ENCODE measurements at regions not wholly inside any gene's neighbourhood (a gene's known extent, or its start where the extent isn't known, plus 50 kb on each side); places are given as distances from the start of the nearest gene placed in this dataset.

DNA sequence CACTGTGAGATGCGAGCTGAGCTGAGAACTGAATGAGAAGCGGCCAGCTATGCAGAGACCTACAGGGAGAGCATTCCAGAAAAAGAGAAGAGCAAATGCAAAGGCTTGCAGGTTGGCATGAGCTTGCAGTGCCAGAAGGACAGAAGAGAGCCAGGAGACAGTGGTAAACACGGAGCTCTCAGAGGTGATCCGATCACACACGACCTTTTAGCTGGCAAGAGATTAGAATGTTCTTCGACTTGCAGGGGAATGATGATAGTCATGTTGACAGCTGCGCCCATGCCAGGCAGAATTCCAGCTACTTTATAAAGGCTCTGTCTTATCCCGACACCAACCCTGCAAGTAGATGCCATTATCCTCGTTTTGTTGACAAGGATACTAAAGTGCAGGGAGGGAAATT is 256.8 kb downstream of the VRK1 start:
- Mint-ChIP-seq H3K4me3 (ENCODE audit: unreplicated experiment) (no peak overlapping the region), H3K9me3 (ENCODE audit: unreplicated experiment) (peaks cover 4% of the 10 kb centered on the region), H3K27ac (ENCODE audit: unreplicated experiment) (no peak overlapping the region), H3K36me3 (ENCODE audit: low read depth, unreplicated experiment) (no peaks in the 10 kb centered on the region), H3K27me3 (ENCODE audit: low read depth, unreplicated experiment) (peaks cover 17% of the 10 kb centered on the region), H3K4me1 (ENCODE audit: low read depth, unreplicated experiment) (no peaks in the 10 kb centered on the region)
- Histone ChIP-seq H3K4me1 (ENCODE audit: insufficient read depth, low read length) (no peaks in the 10 kb centered on the region), H4K20me1 (ENCODE audit: insufficient read depth, low read length) (no peaks in the 10 kb centered on the region), H3K27me3 (ENCODE audit: insufficient read depth, low read length) (no peaks in the 10 kb centered on the region), H3K27ac (ENCODE audit: low read depth, low read length) (no peak overlapping the region), H3K79me2 (ENCODE audit: insufficient read depth, low read length) (no peaks in the 10 kb centered on the region), H3K4me2 (ENCODE audit: low read length) (no peak overlapping the region), H2AFZ (ENCODE audit: low read depth, low read length) (no peak overlapping the region), H3K9me3 (ENCODE audit: insufficient read depth, low read depth, low read length) (no peaks in the 10 kb centered on the region), H3K4me3 (ENCODE audit: insufficient read depth, low read depth, low read length) (no peak overlapping the region), H3K36me3 (ENCODE audit: insufficient read depth, low read length) (no peaks in the 10 kb centered on the region), H3K9ac (ENCODE audit: low read length) (no peak overlapping the region)
- FAIRE-seq (no peak), DNase-seq (ENCODE audit: low read depth) (no peak)
- no peak for TF ChIP-seq EZH2 (IDR thresholded peaks at IDR 0.05; ENCODE audit: insufficient read depth, low read length)
- TF ChIP-seq, protein P1, sequence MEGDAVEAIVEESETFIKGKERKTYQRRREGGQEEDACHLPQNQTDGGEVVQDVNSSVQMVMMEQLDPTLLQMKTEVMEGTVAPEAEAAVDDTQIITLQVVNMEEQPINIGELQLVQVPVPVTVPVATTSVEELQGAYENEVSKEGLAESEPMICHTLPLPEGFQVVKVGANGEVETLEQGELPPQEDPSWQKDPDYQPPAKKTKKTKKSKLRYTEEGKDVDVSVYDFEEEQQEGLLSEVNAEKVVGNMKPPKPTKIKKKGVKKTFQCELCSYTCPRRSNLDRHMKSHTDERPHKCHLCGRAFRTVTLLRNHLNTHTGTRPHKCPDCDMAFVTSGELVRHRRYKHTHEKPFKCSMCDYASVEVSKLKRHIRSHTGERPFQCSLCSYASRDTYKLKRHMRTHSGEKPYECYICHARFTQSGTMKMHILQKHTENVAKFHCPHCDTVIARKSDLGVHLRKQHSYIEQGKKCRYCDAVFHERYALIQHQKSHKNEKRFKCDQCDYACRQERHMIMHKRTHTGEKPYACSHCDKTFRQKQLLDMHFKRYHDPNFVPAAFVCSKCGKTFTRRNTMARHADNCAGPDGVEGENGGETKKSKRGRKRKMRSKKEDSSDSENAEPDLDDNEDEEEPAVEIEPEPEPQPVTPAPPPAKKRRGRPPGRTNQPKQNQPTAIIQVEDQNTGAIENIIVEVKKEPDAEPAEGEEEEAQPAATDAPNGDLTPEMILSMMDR (IDR thresholded peaks at IDR 0.05; ENCODE audit: insufficient read depth, low read depth, low read length) = no peak

DNA sequence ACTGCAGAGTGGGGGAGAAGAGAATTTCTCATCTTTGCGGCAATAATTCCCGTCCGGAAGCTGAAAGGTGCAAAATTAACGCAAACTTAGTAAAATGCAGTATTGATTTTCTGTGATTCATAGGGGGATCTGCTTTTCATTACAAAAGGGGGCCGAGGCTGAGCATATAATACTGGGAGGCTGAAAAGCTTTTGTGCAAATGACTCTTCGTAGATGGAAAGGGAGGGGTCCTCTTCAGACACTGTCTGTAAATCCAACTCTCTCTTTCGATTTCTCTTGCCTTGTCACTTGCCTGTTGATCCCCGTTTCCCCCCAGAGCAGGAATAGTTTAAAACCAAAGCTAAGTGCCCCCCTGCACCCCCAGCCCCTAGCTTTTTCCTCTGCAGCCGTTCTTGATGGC is 258.2 kb downstream of the VRK1 start:
- no peak for FAIRE-seq

DNA sequence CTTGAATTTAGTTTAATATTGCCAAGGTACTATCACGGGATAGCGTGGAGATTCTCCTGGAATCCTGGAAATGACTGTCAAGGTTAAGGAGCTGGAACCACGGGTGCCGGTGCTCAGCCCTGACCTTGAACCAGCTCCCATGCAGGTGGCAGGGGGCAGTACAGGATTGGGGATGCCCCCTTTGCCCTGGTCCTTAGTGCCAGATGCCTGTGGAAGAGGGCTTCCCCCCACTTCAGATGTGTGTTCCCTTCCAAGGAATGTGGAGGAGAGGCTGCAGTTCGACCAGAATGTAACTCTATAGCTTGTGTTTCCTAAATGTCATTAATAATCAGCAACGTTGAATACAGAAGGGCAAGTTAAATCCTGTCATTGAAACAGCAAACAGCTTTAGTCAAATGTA is 258.9 kb downstream of the VRK1 start:
- Mint-ChIP-seq H3K9me3 (ENCODE audit: unreplicated experiment) (peaks cover 4% of the 10 kb centered on the region), H3K4me3 (ENCODE audit: unreplicated experiment) (no peak overlapping the region), H3K36me3 (ENCODE audit: low read depth, unreplicated experiment) (no peaks in the 10 kb centered on the region), H3K4me1 (ENCODE audit: low read depth, unreplicated experiment) (no peaks in the 10 kb centered on the region), H3K27me3 (ENCODE audit: low read depth, unreplicated experiment) (peaks cover 17% of the 10 kb centered on the region), H3K27ac (ENCODE audit: unreplicated experiment) (no peak overlapping the region)
- Histone ChIP-seq H3K9ac (ENCODE audit: low read length) (no peak overlapping the region), H3K79me2 (ENCODE audit: insufficient read depth, low read length) (no peaks in the 10 kb centered on the region), H3K4me2 (ENCODE audit: low read length) (no peak overlapping the region), H3K9me3 (ENCODE audit: insufficient read depth, low read depth, low read length) (no peaks in the 10 kb centered on the region), H3K36me3 (ENCODE audit: insufficient read depth, low read length) (no peaks in the 10 kb centered on the region), H3K4me1 (ENCODE audit: insufficient read depth, low read length) (no peaks in the 10 kb centered on the region), H3K27ac (ENCODE audit: low read depth, low read length) (no peak overlapping the region), H2AFZ (ENCODE audit: low read depth, low read length) (no peak overlapping the region), H4K20me1 (ENCODE audit: insufficient read depth, low read length) (no peaks in the 10 kb centered on the region), H3K4me3 (ENCODE audit: insufficient read depth, low read depth, low read length) (no peak overlapping the region), H3K27me3 (ENCODE audit: insufficient read depth, low read length) (no peaks in the 10 kb centered on the region)
- TF ChIP-seq, protein P1 (IDR thresholded peaks at IDR 0.05; ENCODE audit: insufficient read depth, low read depth, low read length) = no peak
- TF ChIP-seq EZH2 (IDR thresholded peaks at IDR 0.05; ENCODE audit: insufficient read depth, low read length) = no peak
- DNase-seq (ENCODE audit: low read depth) (no peak), FAIRE-seq (no peak)

More for the DNA sequence above, 258.2 kb downstream of the VRK1 start:
- no peak overlapping the region for H3K27ac ChIP-seq (ENCODE audit: low read depth, low read length)
- no peak overlapping the region for H3K4me3 Mint-ChIP-seq (ENCODE audit: unreplicated experiment)
- no peak overlapping the region for H3K27ac Mint-ChIP-seq (ENCODE audit: unreplicated experiment)
- TF ChIP-seq EZH2 (IDR thresholded peaks at IDR 0.05; ENCODE audit: insufficient read depth, low read length) = no peak
- TF ChIP-seq, protein P1 (IDR thresholded peaks at IDR 0.05; ENCODE audit: insufficient read depth, low read depth, low read length) = no peak
- H3K9me3 ChIP-seq (ENCODE audit: insufficient read depth, low read depth, low read length) = no peaks in the 10 kb centered on the region
- H3K4me1 Mint-ChIP-seq (ENCODE audit: low read depth, unreplicated experiment) = no peaks in the 10 kb centered on the region
- H2AFZ ChIP-seq (ENCODE audit: low read depth, low read length) = no peak overlapping the region
- peaks cover 4% of the 10 kb centered on the region for H3K9me3 Mint-ChIP-seq (ENCODE audit: unreplicated experiment)
- no peaks in the 10 kb centered on the region for H3K4me1 ChIP-seq (ENCODE audit: insufficient read depth, low read length)
- DNase-seq (ENCODE audit: low read depth) = no peak
- no peak overlapping the region for H3K9ac ChIP-seq (ENCODE audit: low read length)
- no peaks in the 10 kb centered on the region for H4K20me1 ChIP-seq (ENCODE audit: insufficient read depth, low read length)
- H3K36me3 ChIP-seq (ENCODE audit: insufficient read depth, low read length) = no peaks in the 10 kb centered on the region
- no peak overlapping the region for H3K4me2 ChIP-seq (ENCODE audit: low read length)
- no peaks in the 10 kb centered on the region for H3K27me3 ChIP-seq (ENCODE audit: insufficient read depth, low read length)
- no peak overlapping the region for H3K4me3 ChIP-seq (ENCODE audit: insufficient read depth, low read depth, low read length)
- H3K27me3 Mint-ChIP-seq (ENCODE audit: low read depth, unreplicated experiment) = peaks cover 17% of the 10 kb centered on the region
- no peaks in the 10 kb centered on the region for H3K79me2 ChIP-seq (ENCODE audit: insufficient read depth, low read length)
- H3K36me3 Mint-ChIP-seq (ENCODE audit: low read depth, unreplicated experiment) = no peaks in the 10 kb centered on the region

Measured in astrocyte (in vitro differentiated cells and primary cell).